Thyroid gland (tissue), 4 donors: ENCODE measurements at regions not wholly inside any gene's neighbourhood (a gene's known extent, or its start where the extent isn't known, plus 50 kb on each side); places are given as distances from the start of the nearest gene placed in this dataset.

Source experiments
- DNase-seq, 2 donors: peaks; one replicate each; pipeline ENCODE4 v3.0.0-alpha.2; 2019
- H3K27ac ChIP-seq, 3 donors: fragments of 200-600 bp; sonication (generic); 1 replicate in 2 of 3; 2 replicates in 1 of 3; pipeline ENCODE4 v1.5.1; 2016 to 2019; ENCODE audit warnings: mild to moderate bottlenecking in 1 of 3, moderate library complexity in 1 of 3
- H3K27me3 ChIP-seq: fragments of 200-600 bp; sonication (generic); one replicate; pipeline ENCODE4 v1.5.1; 2019
- H3K36me3 ChIP-seq, 2 donors: fragments of 200-600 bp; sonication (generic); one replicate each; pipeline ENCODE4 v1.5.1; 2016 to 2019
- H3K4me1 ChIP-seq, 2 donors: fragments of 200-600 bp; sonication (generic); one replicate each; pipeline ENCODE4 v1.5.1; 2017 to 2019
- H3K4me3 ChIP-seq, 3 donors: fragments of 200-600 bp; sonication (generic); replicated peaks in 1 of 3; 1 replicate in 2 of 3; 2 replicates in 1 of 3; pipeline ENCODE4 v1.5.1; 2016; ENCODE audit warnings: mild to moderate bottlenecking in 1 of 3
- H3K9me3 ChIP-seq: fragments of 200-600 bp; sonication (generic); one replicate; pipeline ENCODE4 v1.5.1; 2017
- POLR2A ChIP-seq, 2 donors: fragments of 450-650 bp; IDR thresholded peaks; one replicate each; pipeline ENCODE4 v1.6.1; 2017; ENCODE audit warnings: antibody characterized with exemption in 2 of 2, mild to moderate bottlenecking in 2 of 2, moderate library complexity in 1 of 2
- WGBS, 2 donors: methylation state at CpG; one replicate each; pipeline ENCODE4 v1.1.5; 2017; 5-methylcytosine and 5-hydroxymethylcytosine counted together
- intact Hi-C: fragments of 100-400 bp; cut with DNase I; formaldehyde crosslinking; loops from one replicate; pipeline ENCODE4 v1.15.1; 2023
- TF ChIP-seq, protein P1 (sequence below), 6 experiments: fragments of 200-600 bp in 3 of 6; fragments of 450-650 bp in 3 of 6; sonication (generic) in 3 of 6; IDR thresholded peaks; one replicate each; pipeline ENCODE4 v1.5.1; 2016 to 2019; ENCODE audit warnings: antibody characterized with exemption in 6 of 6, mild to moderate bottlenecking in 2 of 6, inconsistent platforms in 1 of 6, moderate library complexity in 1 of 6

GRCh38 chr18:1746131-1746530 is 825.2 kb downstream of the METTL4 start:
- H3K36me3 ChIP-seq, result no peaks in the 10 kb centered on the region
- no peak for DNase-seq
- H3K4me3 ChIP-seq, result no peak overlapping the region
- intact Hi-C loops, result no loop called here
- no peak overlapping the region for H3K27ac ChIP-seq
- H3K4me1 ChIP-seq, result no peaks in the 10 kb centered on the region
- TF ChIP-seq, protein P1, sequence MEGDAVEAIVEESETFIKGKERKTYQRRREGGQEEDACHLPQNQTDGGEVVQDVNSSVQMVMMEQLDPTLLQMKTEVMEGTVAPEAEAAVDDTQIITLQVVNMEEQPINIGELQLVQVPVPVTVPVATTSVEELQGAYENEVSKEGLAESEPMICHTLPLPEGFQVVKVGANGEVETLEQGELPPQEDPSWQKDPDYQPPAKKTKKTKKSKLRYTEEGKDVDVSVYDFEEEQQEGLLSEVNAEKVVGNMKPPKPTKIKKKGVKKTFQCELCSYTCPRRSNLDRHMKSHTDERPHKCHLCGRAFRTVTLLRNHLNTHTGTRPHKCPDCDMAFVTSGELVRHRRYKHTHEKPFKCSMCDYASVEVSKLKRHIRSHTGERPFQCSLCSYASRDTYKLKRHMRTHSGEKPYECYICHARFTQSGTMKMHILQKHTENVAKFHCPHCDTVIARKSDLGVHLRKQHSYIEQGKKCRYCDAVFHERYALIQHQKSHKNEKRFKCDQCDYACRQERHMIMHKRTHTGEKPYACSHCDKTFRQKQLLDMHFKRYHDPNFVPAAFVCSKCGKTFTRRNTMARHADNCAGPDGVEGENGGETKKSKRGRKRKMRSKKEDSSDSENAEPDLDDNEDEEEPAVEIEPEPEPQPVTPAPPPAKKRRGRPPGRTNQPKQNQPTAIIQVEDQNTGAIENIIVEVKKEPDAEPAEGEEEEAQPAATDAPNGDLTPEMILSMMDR (IDR thresholded peaks at IDR 0.05), result no peak
- no peak for TF ChIP-seq POLR2A (IDR thresholded peaks at IDR 0.05)
- no peaks in the 10 kb centered on the region for H3K9me3 ChIP-seq
- H3K27me3 ChIP-seq, result no peaks in the 10 kb centered on the region

- TF ChIP-seq, protein P1 (IDR thresholded peaks at IDR 0.05), result no peak
- TF ChIP-seq POLR2A (IDR thresholded peaks at IDR 0.05), result no peak
- no peaks in the 10 kb centered on the region for H3K9me3 ChIP-seq
- intact Hi-C loops, result no loop called here
- H3K27ac ChIP-seq, result no peak overlapping the region
- H3K27me3 ChIP-seq, result no peaks in the 10 kb centered on the region
- H3K4me1 ChIP-seq, result no peaks in the 10 kb centered on the region
- H3K36me3 ChIP-seq, result no peaks in the 10 kb centered on the region
- no peak for DNase-seq
- 67 to 68% methylated on average over 1 of the region's 1 CpG for WGBS, 2 donors
- no peak overlapping the region for H3K4me3 ChIP-seq
Measured at GRCh38 chr18:1751249-1751648, 820.1 kb downstream of the METTL4 start.

GRCh38 chr18:1760901-1761300 is 810.4 kb downstream of the METTL4 start:
- no peak overlapping the region for H3K27ac ChIP-seq
- TF ChIP-seq POLR2A (IDR thresholded peaks at IDR 0.05), result no peak
- TF ChIP-seq, protein P1 (IDR thresholded peaks at IDR 0.05), result no peak
- no peaks in the 10 kb centered on the region for H3K4me1 ChIP-seq
- DNase-seq, result no peak
- H3K9me3 ChIP-seq, result no peaks in the 10 kb centered on the region
- no peaks in the 10 kb centered on the region for H3K36me3 ChIP-seq
- H3K4me3 ChIP-seq, result no peak overlapping the region
- WGBS, 2 donors, result 81 to 83% methylated on average over 3 of the region's 3 CpGs
- intact Hi-C loops, result no loop called here
- no peaks in the 10 kb centered on the region for H3K27me3 ChIP-seq

GRCh38 chr18:1774261-1774660 is 797.0 kb downstream of the METTL4 start:
- Histone ChIP-seq H3K4me1 (no peaks in the 10 kb centered on the region), H3K27ac (no peak overlapping the region), H3K27me3 (no peaks in the 10 kb centered on the region), H3K9me3 (no peaks in the 10 kb centered on the region), H3K36me3 (no peaks in the 10 kb centered on the region), H3K4me3 (no peak overlapping the region)
- no peak for DNase-seq
- TF ChIP-seq POLR2A (IDR thresholded peaks at IDR 0.05), result no peak
- TF ChIP-seq, protein P1 (IDR thresholded peaks at IDR 0.05), result no peak
- 55 to 67% methylated on average over 1 of the region's 1 CpG for WGBS, 2 donors
- intact Hi-C loops, result no loop called here

DNA sequence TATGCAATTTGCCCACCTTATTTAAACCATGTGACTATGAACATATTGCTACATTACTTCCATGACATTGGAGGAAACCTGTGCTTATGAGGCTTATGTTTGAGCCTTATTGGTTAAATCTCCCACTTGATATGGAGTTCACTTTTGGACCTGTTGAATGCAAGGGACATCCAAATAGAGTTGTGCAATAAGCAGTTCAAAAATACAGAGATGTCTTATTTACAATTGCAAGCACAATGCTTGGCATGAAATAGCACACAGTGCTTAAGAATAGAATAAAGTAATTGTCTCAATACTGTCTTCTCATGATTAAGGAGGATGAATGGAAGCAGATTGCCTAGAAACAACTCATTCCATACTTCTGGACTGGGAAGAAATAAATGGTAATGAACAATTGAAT is 793.5 kb downstream of the METTL4 start:
- TF ChIP-seq, protein P1 (IDR thresholded peaks at IDR 0.05), result no peak
- TF ChIP-seq POLR2A (IDR thresholded peaks at IDR 0.05), result no peak
- intact Hi-C loops, result no loop called here

More for the DNA sequence above, 793.5 kb downstream of the METTL4 start:
- no peak for DNase-seq
- Histone ChIP-seq H3K4me1 (no peaks in the 10 kb centered on the region), H3K27me3 (no peaks in the 10 kb centered on the region), H3K9me3 (no peaks in the 10 kb centered on the region), H3K36me3 (no peaks in the 10 kb centered on the region), H3K4me3 (no peak overlapping the region), H3K27ac (no peak overlapping the region)
